Hematopoietic multipotent progenitor cell treated with erythropoietin and hydrocortisone succinate and interleukin-3 and kit ligand, for 15 days (in vitro differentiated cells): ENCODE measurements at regions not wholly inside any gene's neighbourhood (a gene's known extent, or its start where the extent isn't known, plus 50 kb on each side); places are given as distances from the start of the nearest gene placed in this dataset.

ENCODE experiments used
- DNase-seq: peaks from one replicate; pipeline ENCODE4 v3.0.0-alpha.2; 2015; ENCODE audit warnings: low spot score

DNA sequence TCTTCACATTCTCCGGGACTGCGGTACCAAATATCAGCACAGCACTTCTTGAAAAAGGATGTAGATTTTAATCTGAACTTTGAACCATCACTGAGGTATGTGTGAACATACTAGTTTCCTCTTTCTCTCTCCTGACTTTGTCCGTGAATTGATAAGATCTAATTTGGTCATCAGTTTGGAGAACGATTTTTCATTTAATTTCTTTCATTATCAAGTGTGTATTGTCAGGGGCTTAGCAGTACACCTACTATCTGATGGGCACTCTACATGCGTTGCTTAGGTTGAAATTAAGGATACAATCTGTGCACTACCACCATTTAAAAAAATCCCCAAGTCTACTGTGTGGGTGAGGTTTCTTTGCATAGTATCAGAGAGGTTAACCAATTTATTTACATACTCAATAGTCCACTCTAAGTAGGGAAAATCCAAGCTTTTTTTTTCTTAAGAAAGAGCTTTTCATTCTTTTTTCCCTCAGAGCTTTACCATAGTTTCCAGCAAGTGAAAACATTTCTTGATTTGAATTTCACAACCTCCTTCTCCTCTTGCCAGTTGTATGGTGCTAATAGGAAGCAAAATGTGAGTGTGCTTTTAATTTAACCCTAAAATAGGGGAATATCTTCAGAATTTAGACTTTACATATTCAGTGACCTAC is 105.4 kb upstream of the ESR1 start:
- DNase-seq = no peak

DNA sequence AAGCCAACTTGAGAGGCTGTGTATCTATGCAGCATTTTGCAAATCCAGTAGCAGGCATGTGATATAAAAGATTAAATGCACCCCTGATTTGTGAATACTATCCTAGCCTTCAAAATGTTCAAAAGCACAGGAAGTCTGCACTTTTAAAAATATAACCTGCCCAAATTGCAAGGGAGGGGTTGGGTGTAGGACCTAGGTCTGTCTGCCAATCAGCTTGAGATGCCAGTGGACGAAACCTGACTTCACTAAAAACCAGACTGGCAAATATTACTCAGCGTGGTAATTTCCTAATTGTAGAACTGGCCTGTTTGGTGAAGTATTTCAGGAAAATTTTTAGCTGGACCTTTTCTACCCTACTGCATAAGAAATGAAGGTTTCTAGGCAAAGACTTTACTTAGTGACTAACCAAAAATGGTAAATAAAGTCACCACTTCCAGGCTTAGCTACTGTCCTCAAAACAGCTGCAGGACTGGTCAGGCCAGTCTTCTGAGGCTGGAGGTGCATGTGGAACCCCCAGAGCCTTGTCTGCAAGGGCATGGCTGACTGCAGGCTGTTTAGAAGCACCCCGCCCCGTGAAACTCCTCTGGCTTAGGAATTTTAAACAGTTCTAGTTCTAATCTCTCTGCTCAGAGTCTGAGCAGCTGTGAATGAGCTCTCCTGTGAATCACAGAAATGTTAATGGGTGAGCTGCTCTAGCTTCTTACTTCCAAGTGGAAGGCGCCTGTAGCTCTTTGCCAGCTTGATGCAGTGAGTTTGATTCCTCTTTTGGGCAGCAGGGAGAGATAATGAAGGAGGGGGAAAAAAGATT is 104.4 kb upstream of the ESR1 start:
- DNase-seq = no peak

DNA sequence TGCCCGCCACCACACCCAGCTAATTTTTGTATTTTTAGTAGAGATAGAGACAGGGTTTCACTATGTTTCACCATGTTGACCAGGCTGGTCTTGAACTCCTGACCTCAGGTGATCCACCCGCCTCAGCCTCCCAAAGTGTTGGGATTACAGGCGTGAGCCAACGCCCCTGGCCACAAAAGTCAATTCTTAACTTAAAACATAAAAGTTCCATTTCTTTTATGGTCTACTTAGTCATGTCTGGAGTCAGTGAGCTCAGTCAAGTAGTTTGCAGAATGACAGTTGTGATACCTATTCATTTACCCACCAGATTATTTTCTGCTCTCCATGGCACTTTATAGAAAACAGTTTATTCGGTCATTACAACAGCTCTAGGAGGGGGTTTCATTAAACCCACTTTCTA is 103.1 kb upstream of the ESR1 start:
- no peak for DNase-seq

DNA sequence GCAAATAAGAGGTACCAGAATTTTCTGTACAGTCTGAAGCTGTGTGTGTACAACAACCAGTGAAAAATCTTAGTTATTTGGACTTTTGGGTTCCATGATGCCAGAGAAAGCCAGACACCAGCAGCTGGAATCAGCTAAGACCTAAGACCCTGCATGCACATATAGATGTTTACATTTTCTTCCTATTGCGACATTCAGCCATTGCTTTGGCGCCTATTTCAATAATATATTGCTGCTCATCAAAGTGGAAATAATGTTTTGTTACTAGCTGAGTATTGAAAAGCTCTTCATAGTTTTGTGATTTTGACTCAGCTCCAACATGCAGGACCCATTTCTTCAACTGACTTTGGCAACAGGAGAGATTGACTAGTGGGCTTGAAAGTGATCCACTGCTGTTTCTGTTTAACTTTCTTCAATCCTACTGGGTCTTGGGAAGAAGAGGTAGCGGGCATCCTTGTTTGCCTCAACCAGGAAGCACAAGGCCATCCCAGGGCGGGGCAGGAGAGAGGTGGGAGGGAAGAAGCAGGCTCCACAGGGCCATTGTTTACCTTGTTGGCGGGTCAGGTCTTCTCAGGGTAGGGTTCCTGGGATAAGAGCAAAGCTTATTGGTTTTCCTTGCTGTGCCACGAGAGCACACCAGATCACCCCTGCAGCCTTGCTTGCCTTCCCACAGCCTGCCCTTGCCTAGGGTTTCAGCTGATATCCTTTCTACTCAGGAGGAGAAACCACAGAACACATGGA is 101.3 kb upstream of the ESR1 start:
- DNase-seq = no peak

DNA sequence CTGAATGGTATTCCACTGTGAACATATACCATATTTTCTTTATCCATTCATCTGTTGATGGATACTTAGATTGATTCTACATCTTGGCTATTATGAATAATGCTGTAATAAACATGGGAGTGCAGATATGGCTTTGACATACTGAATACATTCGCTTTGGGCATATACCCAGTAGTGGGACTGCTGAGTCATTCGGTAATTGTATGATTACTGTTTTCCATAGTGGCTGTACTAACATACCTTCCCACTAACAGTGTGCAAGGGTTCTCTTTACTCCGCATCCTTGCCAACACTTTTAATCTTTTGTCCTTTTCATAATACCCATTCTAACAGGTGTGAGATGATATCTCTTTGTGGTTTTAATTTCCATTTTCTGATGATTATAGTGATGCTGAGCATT is 98.2 kb upstream of the ESR1 start:
- no peak for DNase-seq

DNA sequence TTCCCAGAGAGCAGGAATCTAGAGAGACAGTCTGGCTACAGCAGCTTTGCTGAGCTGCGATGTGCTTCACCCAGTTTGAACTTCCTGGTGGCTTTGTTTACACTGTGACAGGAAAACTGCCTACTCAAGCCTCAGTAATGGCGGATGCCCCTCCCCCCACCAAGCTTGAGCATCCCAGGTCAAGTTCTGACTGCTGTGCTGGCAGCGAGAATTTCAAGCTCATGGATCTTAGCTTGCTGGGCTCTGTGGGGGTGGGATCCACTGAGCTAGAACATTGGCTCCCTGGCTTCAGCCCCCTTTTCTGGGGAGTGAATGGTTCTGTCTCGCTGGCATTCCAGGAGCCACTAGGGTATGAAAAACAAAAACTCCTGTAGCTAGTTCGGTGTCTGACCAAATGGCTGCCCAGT is 91.0 kb upstream of the ESR1 start:
- DNase-seq = no peak

DNA sequence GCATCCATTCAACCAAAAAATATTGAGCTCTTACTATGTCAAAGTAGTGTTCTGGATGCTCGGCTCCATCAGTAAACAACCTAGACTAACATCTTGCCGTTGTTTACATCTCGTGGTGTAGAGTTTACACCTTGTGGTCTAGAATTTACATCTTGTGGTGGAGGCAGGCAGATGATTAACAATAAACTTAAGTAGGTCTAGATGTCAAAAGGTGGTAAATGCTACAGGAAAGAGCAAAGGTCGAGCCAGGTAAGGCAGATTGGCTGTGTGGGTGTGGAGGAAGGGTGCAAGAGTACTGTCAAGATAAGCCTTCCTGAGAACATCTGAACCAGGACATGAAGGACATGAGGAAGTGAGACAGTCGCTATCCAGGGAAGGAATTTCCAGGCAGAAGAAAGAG is 88.4 kb upstream of the ESR1 start:
- no peak for DNase-seq

DNA sequence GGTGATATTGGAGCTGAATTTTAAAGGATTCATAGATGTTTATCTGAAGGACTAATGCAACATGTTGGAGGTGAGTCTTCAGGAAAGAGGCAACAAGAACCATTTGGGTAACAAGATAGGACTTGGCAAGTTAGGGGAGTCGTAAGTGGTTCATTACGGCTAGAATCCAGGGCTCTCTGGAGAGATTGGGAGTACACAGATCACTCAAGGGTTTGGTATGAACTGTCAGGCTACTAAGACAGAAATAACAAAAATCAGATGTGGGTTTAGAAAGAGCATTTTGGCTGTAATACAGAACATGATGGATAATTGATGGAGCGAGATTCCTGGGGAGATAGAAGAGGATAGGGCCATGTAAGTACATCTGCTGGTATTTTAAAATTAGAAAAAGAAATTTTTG is 86.3 kb upstream of the ESR1 start:
- DNase-seq = no peak

DNA sequence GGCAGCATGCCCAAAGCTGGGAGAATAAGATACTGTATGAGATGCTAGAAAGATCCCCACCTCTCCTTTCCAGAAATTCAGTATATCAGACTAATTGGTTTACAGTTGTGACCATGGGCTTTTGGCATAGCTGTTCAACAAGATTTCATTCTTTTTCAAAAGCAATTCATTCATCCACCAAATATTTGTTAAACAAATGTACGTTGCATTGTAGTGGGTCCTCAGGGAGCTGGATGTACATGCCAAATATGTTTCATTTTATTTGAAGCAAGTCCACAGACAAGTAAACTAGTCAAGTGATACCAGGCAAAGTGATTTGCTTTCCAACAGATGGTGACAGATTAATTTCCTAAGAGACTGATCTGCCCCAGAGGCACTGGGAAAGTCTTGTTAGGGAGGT is 85.8 kb upstream of the ESR1 start:
- no peak for DNase-seq

DNA sequence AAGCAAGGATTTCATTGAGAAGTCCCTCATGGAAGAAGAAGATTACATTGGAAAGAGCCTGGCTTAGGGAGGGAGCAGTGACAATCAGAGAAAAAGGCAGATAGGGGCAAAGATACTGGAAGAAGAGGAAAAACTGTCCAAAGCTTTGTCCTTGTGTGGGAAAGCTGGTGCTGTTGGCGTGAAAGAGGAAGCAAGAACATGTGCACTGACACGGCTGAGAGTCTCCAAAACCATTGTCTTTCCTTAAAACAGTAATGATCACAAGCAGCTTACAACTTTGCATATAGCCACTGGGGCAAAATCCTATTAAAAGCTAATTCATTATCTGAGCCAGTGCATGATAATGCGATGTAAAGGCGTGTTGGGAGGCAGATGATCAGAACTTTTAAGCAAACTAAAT is 85.1 kb upstream of the ESR1 start:
- no peak for DNase-seq

DNA sequence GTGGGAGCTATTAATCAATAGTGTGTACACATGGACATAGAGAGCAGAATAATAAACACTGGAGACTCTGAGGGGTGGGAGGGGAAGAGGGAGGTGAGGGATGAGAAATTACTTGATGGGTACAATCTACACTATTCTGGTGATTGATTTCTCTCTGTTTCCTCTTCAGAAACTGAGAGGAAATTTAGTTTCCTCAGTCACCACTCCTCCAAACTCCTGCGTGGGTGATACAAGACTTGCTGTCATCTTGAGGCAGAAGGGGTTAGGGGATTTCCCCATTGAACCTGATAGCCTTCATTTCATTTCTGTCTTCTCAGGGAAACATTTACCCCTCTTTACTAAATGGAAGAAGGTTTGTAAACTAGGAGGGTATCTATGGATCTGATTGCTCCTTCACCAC is 84.3 kb upstream of the ESR1 start:
- DNase-seq = no peak

DNA sequence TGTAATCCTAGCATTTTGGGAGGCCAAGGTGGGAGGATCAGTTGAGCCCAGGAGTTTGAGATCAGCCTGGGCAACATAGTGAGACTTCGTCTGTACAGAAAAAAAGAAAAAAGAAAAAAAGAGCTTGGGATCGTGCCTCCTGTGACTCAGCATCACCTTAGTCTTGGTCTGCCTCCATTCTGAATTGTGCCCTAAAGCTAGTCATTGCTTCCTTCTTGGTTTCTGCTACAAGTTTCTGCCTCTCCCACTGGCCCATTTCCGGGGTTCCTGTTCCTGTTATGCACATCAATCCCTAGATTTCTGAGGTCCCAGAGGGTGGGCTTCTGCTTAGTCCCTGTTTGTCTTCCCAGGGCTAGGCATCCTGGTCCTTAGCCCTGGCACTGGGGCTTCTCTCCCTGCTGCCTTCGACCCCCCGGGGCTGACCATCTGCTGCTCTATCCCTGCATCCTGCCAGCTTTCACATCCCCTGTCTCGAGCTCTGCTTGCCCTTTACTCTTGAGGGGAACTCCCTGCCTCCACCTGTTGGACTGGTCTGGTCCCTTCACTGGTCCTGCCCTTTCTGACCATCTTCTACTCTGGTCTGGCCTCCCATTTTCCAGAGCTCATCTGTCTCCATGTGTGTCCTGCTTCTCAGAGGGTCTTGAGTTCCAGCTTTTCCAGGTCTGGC is 77.5 kb upstream of the ESR1 start:
- no peak for DNase-seq

DNA sequence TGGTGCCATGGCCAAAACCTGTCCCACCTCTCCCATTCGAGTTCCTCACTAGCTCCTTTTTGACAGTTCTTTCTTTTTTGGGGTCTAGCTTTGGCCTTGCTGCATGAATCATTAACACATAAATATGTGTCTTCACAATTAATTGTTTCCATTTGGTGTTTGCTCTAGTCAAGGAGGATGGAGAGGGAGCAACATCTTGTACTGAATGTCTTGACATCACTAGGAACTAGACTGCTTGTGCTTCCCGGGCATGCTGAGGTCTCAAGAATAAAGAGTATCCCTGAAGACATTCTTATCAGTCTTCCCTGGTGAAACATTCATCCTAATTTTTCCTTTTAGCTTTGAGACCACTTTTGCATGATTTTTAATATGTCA is 77.0 kb upstream of the ESR1 start:
- no peak for DNase-seq

DNA sequence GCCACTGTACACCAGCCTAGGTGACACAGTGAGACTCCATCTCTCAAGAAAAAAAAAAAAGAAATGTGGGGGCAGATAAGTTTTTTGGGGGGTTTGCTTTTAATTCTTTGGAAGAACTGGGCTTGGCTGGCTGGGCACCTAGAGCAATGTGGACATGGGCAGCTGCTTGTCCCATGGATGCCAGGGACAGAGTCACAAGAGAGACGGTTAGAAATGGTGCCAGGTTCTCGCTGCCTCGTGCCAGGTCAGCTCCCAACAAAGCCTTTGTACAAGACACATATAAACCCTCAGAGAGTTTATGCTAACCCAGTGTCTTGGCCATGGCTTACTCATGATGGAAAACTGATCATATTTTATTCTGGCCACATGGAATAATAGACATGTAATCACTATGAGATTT is 76.2 kb upstream of the ESR1 start:
- DNase-seq = no peak

DNA sequence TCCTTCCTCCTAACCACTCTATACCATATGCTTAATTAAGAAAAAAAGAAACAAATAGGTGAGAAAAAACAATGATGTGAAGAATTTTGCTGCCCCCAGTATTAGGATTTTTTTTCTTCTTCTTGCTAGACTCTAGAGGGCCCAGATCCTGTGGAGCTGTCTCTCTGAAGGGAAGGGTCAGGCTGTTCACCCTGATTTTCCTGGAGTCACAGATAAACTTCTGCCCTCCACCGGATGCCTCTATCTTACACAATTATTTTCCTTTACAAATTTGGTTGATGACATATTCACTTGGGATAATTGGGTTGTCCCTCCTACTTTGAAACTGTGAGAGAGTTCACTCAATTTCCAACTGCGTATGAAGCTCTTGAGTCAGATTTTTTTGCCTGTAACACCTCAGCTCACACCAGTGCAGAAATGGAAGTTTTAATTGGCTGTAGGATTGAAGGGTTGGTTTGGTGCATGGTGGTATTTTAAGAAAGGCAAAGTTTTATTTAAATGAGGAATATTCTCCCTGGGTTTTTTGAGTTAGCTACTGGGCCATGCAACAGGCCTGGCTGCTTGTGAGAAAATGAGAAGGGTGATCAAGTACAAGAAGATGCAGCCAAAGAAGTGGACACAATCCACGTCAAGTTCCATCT is 73.7 kb upstream of the ESR1 start:
- DNase-seq = no peak

DNA sequence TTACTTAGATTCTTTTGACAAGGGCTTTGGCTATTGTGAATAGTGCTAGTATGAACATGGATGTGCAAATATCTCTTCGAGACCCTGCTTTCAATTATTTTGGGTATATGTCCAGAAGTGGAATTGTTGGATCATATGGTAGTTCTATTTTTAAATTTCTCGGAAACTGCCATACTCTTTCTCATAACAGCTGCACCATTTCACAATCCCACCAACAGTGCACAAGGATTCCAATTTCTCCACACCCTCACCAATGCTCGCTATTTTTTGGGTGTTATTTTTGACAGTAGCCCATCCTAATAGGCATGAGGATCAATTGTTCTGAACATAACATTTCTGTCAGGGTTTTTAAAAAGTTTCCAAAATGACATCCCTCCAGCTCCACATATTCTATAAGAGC is 69.2 kb upstream of the ESR1 start:
- no peak for DNase-seq

DNA sequence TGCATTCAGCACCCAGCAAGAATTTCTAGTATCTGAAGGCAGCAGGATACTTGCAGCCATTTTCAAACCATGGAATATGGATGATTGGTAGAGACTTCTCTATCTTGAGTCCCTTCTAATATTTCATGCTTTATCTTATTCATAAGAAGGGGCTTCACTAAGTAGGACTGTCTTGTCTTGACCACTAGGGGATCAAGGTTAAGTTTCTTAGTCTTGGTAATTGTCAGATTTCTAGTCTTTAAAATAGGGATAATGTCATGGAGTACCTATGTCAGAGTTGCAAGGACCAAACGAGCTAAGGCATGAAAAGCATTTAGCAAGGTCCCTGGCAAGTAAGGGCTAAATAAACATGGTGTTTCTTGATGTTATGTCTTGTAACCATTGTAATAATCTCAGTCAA is 68.5 kb upstream of the ESR1 start:
- DNase-seq = no peak

DNA sequence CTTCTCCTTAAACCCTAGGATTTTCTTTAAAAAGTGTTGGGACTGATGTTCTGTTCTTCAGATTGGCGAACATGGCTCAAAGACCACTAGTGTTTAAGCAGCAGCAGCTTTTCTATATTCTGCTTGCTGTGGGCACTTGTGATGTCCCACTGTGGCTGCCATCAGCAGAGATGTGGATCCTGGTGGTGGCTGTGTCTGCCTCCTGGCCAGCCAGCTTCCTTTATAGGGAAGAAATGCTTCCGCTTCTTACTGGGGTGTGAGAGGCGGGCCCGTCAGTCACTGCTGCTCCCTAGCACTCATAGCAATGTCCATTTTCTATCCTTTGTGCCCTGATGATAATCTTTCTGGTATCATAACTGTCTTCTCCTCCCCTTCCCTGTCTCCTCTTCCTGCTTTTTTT is 66.7 kb upstream of the ESR1 start:
- no peak for DNase-seq

DNA sequence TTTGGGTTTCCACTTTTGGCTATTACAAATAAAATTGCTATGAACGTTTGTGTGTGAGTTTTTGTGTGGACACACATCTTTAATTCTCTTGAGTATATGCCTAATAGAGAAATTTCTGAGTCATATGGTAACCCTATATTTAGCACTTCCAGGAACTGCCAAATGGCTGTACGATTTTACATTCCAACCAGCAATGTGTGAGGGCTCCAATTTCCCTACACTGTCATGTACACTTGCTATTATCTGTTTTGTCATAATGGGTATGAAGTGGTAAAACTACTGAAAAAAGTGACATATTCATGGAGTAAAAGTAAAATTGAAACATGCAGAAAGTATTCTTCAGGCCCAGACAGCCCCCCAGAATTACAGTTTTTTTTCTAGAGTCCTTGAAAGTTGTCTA is 59.6 kb upstream of the ESR1 start:
- DNase-seq = no peak

DNA sequence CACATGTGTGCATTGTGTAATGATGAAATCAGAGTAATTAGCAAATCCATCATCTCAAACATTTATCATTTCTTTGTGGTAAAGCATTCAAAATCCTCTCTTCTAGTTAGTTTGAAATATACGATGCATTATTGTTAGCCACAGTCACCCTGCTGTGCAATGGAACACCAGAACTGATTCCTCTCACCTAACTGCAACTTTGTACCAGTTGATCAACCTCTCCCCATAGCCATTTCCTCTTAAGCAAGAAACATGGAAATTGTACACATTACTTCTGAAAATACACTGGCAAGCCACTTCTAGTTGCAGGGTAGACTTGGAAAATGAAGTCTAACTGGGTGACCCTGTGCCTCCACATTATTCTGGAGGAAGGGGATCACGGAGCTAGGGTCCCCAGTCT is 58.1 kb upstream of the ESR1 start:
- DNase-seq = no peak

DNA sequence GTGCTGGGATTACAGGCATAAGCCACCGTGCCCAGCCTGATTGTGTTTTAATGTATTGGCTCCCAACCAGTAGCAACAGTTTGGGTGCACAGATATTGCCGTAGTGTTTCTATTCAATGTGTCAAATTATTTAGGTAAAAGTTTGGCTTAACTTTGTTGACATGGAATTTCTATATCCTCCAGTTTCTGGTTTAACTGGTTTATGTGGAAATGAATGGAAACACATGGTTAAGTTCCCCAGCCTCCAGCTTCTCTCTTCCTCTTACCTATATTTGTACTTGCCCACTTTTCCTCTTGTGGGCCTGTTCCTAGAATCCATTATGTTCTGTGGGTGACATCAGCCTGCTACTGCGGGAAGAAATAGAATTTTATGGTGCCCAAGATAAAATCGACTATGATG is 53.9 kb upstream of the ESR1 start:
- no peak for DNase-seq

DNA sequence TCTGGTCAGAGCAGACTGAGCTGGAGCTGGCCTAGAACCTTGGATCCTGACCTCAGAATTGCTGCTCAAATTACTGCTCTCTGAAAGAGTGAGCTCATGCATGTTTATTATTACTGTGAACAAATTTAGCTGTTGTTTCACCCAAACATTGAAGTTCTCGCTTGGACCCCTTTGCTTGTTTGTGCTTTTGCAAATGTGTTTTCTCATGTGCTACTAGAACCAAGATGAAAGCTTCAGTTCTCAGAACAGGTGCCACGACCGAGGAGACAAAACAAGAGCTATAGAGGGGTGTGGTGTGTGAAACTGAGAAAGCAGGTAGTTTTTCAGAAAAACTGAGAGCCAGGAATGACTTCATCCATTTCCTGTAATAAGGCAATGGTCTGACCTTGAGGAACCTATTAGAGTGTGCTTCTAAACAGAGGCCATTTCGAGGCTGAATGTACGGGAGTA is 50.0 kb upstream of the ESR1 start:
- DNase-seq = no peak
